Peyer's patch (tissue), 4 donors: ENCODE measurements at regions not wholly inside any gene's neighbourhood (a gene's known extent, or its start where the extent isn't known, plus 50 kb on each side); places are given as distances from the start of the nearest gene placed in this dataset.

Source experiments
- DNase-seq, 3 donors: peaks; one replicate each; pipeline ENCODE4 v3.0.0-alpha.2; 2017 to 2019
- H3K27ac ChIP-seq, 4 donors: fragments of 200-600 bp; sonication (generic); one replicate each; pipeline ENCODE4 v1.5.1; 2016 to 2019
- H3K27me3 ChIP-seq, 2 donors: fragments of 200-600 bp; sonication (generic); one replicate each; pipeline ENCODE4 v1.5.1; 2019
- H3K36me3 ChIP-seq, 3 donors: fragments of 200-600 bp; sonication (generic); one replicate each; pipeline ENCODE4 v1.5.1; 2016 to 2019
- H3K4me1 ChIP-seq, 4 donors: fragments of 200-600 bp; sonication (generic); one replicate each; pipeline ENCODE4 v1.5.1; 2016 to 2019
- H3K4me3 ChIP-seq, 4 donors: fragments of 200-600 bp; sonication (generic); 1 replicate in 3 of 4; 2 replicates in 1 of 4; pipeline ENCODE4 v1.5.1; 2016 to 2019; ENCODE audit warnings: mild to moderate bottlenecking in 1 of 4
- H3K9me3 ChIP-seq, 4 donors: fragments of 200-600 bp; sonication (generic); one replicate each; pipeline ENCODE4 v1.5.1; 2016 to 2019; ENCODE audit warnings: mild to moderate bottlenecking in 1 of 4
- CTCF ChIP-seq, 6 experiments: fragments of 450-650 bp in 4 of 6; fragments of 200-600 bp in 2 of 6; sonication (generic) in 1 of 6; IDR thresholded peaks; one replicate each; pipeline ENCODE4 v1.5.1; 2017 to 2019; ENCODE audit warnings: antibody characterized with exemption in 6 of 6, mild to moderate bottlenecking in 3 of 6, moderate library complexity in 1 of 6
- POLR2A ChIP-seq, 2 donors: fragments of 450-650 bp; IDR thresholded peaks; one replicate each; pipeline ENCODE4 v1.5.1; 2017; ENCODE audit warnings: antibody characterized with exemption in 2 of 2, mild to moderate bottlenecking in 2 of 2, moderate library complexity in 2 of 2

- Histone ChIP-seq H3K27me3 (no peaks in the 10 kb centered on the region), H3K36me3 (no peaks in the 10 kb centered on the region), H3K27ac (no peak overlapping the region), H3K4me1 (no peaks in the 10 kb centered on the region), H3K4me3 (no peak overlapping the region), H3K9me3 (no peaks in the 10 kb centered on the region)
- no peak for TF ChIP-seq CTCF (IDR thresholded peaks at IDR 0.05)
- no peak for DNase-seq
Observed at GRCh38 chr2:118535818-118536212, 311.6 kb downstream of the EN1 start.

- H3K36me3 ChIP-seq, result no peaks in the 10 kb centered on the region
- no peaks in the 10 kb centered on the region for H3K4me1 ChIP-seq
- H3K27me3 ChIP-seq, result no peaks in the 10 kb centered on the region
- no peak overlapping the region for H3K27ac ChIP-seq
- TF ChIP-seq CTCF (IDR thresholded peaks at IDR 0.05), result no peak
- no peak for TF ChIP-seq POLR2A (IDR thresholded peaks at IDR 0.05)
- H3K4me3 ChIP-seq, result no peak overlapping the region
- no peaks in the 10 kb centered on the region for H3K9me3 ChIP-seq
- no peak for DNase-seq
Observed at GRCh38 chr2:118535171-118535817, 312.2 kb downstream of the EN1 start.

GRCh38 chr2:118530976-118531375 is 316.5 kb downstream of the EN1 start:
- H3K27ac ChIP-seq, result no peak overlapping the region
- H3K9me3 ChIP-seq, result no peaks in the 10 kb centered on the region
- TF ChIP-seq CTCF (IDR thresholded peaks at IDR 0.05), result no peak
- no peak for TF ChIP-seq POLR2A (IDR thresholded peaks at IDR 0.05)
- no peak overlapping the region for H3K4me3 ChIP-seq
- H3K4me1 ChIP-seq, result no peaks in the 10 kb centered on the region
- H3K36me3 ChIP-seq, result no peaks in the 10 kb centered on the region
- H3K27me3 ChIP-seq, result no peaks in the 10 kb centered on the region
- no peak for DNase-seq

GRCh38 chr2:118529908-118530599 is 317.4 kb downstream of the EN1 start:
- Histone ChIP-seq H3K27ac (no peak overlapping the region), H3K9me3 (no peaks in the 10 kb centered on the region), H3K4me3 (no peak overlapping the region), H3K4me1 (no peaks in the 10 kb centered on the region), H3K27me3 (no peaks in the 10 kb centered on the region), H3K36me3 (no peaks in the 10 kb centered on the region)
- DNase-seq, result no peak
- no peak for TF ChIP-seq POLR2A (IDR thresholded peaks at IDR 0.05)
- no peak for TF ChIP-seq CTCF (IDR thresholded peaks at IDR 0.05)

- Histone ChIP-seq H3K4me3 (no peak overlapping the region), H3K27me3 (no peaks in the 10 kb centered on the region), H3K4me1 (no peaks in the 10 kb centered on the region), H3K36me3 (no peaks in the 10 kb centered on the region), H3K9me3 (no peaks in the 10 kb centered on the region), H3K27ac (no peak overlapping the region)
- DNase-seq, result no peak
- TF ChIP-seq POLR2A (IDR thresholded peaks at IDR 0.05) (no peak), CTCF (IDR thresholded peaks at IDR 0.05) (no peak)
Observed at GRCh38 chr2:118527571-118527970, 319.9 kb downstream of the EN1 start.
